GM19043 (cell line): ENCODE measurements at regions not wholly inside any gene's neighbourhood (a gene's known extent, or its start where the extent isn't known, plus 50 kb on each side); places are given as distances from the start of the nearest gene placed in this dataset.

Source experiments
- ATAC-seq: cut with Tn5 transposase; IDR thresholded peaks from one replicate; pipeline ENCODE4 v1.9.1; 2021; ENCODE audit warnings: low read depth; ENCODE audit not compliant: unreplicated experiment

GRCh38 chr2:111219285-111219684 lies 98.6 kb downstream of the BCL2L11 start:
- ATAC-seq: peak; percentile 88

DNA sequence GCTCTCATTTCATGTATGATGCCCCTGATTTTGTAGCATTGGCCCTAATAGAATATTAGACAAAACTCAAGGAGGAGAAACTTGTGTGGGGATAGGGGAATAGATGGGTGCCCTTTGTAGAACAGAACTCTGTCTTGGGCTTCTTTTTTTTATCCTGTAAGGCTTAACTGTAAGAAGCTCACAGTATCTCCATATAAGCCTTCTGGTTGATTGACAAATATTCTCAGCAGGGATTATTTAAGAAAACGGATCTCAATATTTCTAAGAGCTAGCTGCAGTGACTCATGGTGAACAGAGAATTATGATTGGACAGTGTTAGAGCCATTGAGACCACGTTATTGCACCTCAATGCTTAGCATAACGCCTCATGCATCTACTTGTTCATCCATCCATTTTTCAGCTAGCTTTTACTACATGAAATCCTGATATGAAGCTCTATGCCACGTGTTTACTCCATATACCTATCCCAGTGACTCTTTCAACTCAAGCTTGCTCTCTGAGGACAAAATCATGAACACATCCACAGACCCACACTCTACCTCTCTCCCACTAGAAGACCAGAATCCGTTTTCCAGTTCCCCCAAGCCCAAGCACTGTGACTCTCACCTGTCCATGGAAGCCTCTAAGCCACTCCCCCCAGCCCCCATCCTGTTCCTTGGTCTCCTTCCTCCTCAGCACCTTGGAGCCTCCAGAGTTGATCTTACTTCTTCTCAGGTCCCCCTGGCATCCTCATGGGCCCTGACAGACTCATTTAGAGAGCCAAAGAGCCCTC lies 99.2 kb downstream of the BCL2L11 start:
- no peak for ATAC-seq

GRCh38 chr2:111220962-111221361 lies 100.2 kb downstream of the BCL2L11 start:
- no peak for ATAC-seq

DNA sequence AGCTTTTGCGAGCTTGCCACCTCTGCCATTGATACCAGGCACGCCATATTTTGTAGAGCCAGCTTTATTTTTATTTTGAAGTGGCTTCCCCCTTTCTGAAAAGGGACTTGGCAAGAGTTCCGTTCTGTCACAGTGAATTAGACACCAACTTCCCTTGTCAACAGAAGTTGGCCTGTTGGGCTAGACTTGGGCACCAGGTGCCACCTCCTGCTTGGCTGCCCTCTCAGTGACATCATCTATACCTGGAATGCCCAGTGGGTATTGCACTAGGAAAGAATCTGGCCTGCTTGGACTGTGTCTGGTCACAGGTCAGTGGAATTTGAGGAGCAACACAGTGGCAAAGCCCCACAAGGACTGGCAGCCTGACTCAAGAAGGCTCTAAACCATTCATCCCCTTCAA lies 101.0 kb downstream of the BCL2L11 start:
- ATAC-seq: no peak

DNA sequence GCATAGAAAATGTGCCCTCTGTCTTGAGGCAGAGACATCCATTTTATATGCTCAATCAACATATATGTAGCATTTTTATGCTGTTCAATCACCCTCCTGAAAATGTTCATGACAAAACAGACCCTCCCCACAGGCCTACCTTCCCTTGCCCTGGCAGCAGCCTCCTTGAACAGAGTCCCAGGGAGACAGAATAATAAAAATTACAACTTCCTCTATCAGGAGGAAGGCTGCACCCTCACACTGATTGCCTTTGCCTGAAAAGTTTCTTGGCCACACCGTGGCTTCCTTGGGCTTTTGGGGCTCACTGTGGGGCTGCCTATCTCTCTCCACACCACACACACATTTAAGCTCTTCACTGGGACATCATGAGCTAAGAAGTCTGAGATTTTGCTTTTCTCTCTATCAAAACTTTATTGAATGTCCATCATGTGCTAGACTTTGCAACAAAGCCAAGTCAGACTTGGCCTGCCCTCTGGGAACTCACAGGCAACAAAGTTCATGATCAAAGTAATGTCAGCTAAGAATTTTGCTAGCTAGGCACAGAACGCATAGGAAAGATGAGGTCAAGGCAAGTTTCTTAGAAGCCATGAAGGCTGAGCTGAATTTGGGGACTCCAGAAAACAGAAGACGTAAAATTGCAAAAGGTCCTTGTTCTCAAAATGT lies 101.6 kb downstream of the BCL2L11 start:
- no peak for ATAC-seq

GRCh38 chr2:111225856-111226255 lies 105.1 kb downstream of the BCL2L11 start:
- ATAC-seq: no peak

GRCh38 chr2:111226876-111227700 lies 106.4 kb downstream of the BCL2L11 start:
- no peak for ATAC-seq

GRCh38 chr2:111227716-111228141 lies 107.0 kb downstream of the BCL2L11 start:
- ATAC-seq: no peak

GRCh38 chr2:111231532-111232252 lies 111.0 kb downstream of the BCL2L11 start:
- ATAC-seq: no peak

- no peak for ATAC-seq
These were observed 114.7 kb downstream of the BCL2L11 start for GRCh38 chr2:111235192-111236015.

DNA sequence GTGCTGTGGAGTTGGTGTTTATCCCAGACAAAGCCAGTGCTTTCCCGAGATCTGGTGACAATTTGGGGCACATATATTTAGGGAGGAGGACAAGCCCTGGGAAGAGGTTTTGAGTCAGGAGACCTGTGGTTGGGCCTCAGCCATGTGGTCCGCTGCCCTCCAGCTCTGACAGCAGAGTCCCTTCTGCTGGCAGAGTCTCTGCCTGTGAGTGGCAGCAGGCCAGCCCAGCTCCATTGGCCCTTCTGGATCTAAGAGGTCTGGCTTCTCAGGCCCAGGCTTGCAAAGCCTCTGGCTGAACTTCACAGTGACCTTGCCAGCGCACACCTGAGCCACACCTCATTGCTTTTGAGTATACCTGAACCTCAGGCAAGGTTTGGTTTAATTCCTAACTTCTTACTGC lies 115.3 kb downstream of the BCL2L11 start:
- ATAC-seq: no peak

- no peak for ATAC-seq
These were observed 117.6 kb downstream of the BCL2L11 start for GRCh38 chr2:111238296-111238695.

GRCh38 chr2:111239107-111239506 lies 118.4 kb downstream of the BCL2L11 start:
- peak; percentile 90 for ATAC-seq

- no peak for ATAC-seq
These were observed 119.0 kb downstream of the BCL2L11 start for GRCh38 chr2:111239581-111240249.

- ATAC-seq: no peak
These were observed 122.6 kb downstream of the BCL2L11 start for GRCh38 chr2:111243295-111243694.

- ATAC-seq: no peak
These were observed 124.2 kb downstream of the BCL2L11 start for GRCh38 chr2:111244864-111245263.

GRCh38 chr2:111246620-111247061 lies 125.9 kb downstream of the BCL2L11 start:
- ATAC-seq: no peak

GRCh38 chr2:111247491-111247890 lies 126.8 kb downstream of the BCL2L11 start:
- ATAC-seq: no peak

DNA sequence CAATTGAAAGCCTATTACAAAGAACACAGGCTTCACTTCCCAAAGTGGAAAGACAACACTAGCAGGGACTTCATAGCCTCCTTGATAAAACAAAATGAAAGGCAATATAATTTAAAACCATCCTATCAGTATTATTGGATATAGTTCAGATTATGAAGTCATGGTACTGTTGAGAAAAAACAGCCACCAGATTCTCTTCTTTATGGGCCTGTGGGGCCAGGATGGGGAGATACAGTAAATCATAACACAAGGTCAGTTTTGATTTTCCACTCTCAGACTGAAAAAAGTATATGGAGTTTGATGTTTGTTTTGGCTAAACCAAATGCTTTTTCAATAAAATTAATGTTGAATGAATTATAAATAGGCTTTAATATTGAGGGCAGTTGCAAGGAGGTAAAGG lies 129.1 kb downstream of the BCL2L11 start:
- ATAC-seq: no peak
